Natural killer cell (primary cell): ENCODE measurements at regions not wholly inside any gene's neighbourhood (a gene's known extent, or its start where the extent isn't known, plus 50 kb on each side); places are given as distances from the start of the nearest gene placed in this dataset.
"Not testable (repeated sequence)": the region's sequence is repeated elsewhere in the genome, so short reads cannot be mapped to it uniquely, and the experiment has no call there.

Source experiments
- ATAC-seq, 3 donors: fragments of 150-1000 bp in 2 of 3; fragments of 200-7000 bp in 1 of 3; cut with Tn5 transposase; 1 replicate in 1 of 3; 2 replicates in 2 of 3; pipeline ENCODE4 v1.10.0; 2021; ENCODE audit warnings: mild to moderate bottlenecking in 2 of 3, moderate library complexity in 2 of 3
- DNase-seq, 2 donors: peaks; one replicate each; pipeline versions ENCODE4 v3.0.0 to v3.0.0-alpha.2; 2013 to 2021; ENCODE audit warnings: mixed read lengths in 1 of 2
- H3K27ac ChIP-seq: one replicate; pipeline ENCODE4 v1.5.1; 2013; ENCODE audit warnings: mild to moderate bottlenecking, low read length
- H3K27me3 ChIP-seq: one replicate; pipeline ENCODE4 v1.6.1; 2013; ENCODE audit warnings: low read length; ENCODE audit not compliant: control insufficient read depth, insufficient read depth
- H3K36me3 ChIP-seq: one replicate; pipeline ENCODE4 v1.6.1; 2013; ENCODE audit warnings: low read length; ENCODE audit not compliant: control insufficient read depth, insufficient read depth
- H3K4me1 ChIP-seq: one replicate; pipeline ENCODE4 v1.6.1; 2013; ENCODE audit warnings: low read length; ENCODE audit not compliant: control insufficient read depth, insufficient read depth
- H3K4me3 ChIP-seq: one replicate; pipeline ENCODE4 v1.5.1; 2013; ENCODE audit warnings: low read length
- H3K9me3 ChIP-seq: one replicate; pipeline ENCODE4 v1.6.1; 2013; ENCODE audit warnings: low read length; ENCODE audit not compliant: control insufficient read depth, insufficient read depth
- H3K27ac Mint-ChIP-seq, 2 donors: one replicate each; pipeline ENCODE4 v1.8.0; 2022; ENCODE audit warnings: mild to moderate bottlenecking in 2 of 2, mixed read lengths in 2 of 2, moderate library complexity in 1 of 2
- H3K27me3 Mint-ChIP-seq, 2 donors: one replicate each; pipeline ENCODE4 v1.8.0; 2022; ENCODE audit warnings: low read depth in 2 of 2, mixed read lengths in 2 of 2
- H3K36me3 Mint-ChIP-seq: one replicate; pipeline ENCODE4 v1.8.0; 2022; ENCODE audit warnings: mixed read lengths
- H3K4me1 Mint-ChIP-seq, 2 donors: one replicate each; pipeline ENCODE4 v1.8.0; 2022; ENCODE audit warnings: mixed read lengths in 2 of 2
- H3K4me3 Mint-ChIP-seq: one replicate; pipeline ENCODE4 v1.8.0; 2022; ENCODE audit warnings: mild to moderate bottlenecking, moderate library complexity, mixed read lengths
- H3K9me3 Mint-ChIP-seq, 2 donors: one replicate each; pipeline ENCODE4 v1.8.0; 2022; ENCODE audit warnings: mixed read lengths in 2 of 2
- CTCF ChIP-seq: fragments of 200-600 bp; IDR thresholded peaks from one replicate; pipeline ENCODE4 v1.8.0; 2022; ENCODE audit warnings: antibody characterized with exemption
- WGBS: methylation state at CpG from one replicate; pipeline ENCODE4 v1.1.7; 2013; ENCODE audit warnings: missing lambda C conversion rate; ENCODE audit not compliant: insufficient coverage; 5-methylcytosine and 5-hydroxymethylcytosine counted together
- intact Hi-C: fragments of 100-400 bp; cut with micrococcal nuclease; formaldehyde crosslinking; loops from one replicate; pipeline ENCODE4 v1.14.2; 2022

DNA sequence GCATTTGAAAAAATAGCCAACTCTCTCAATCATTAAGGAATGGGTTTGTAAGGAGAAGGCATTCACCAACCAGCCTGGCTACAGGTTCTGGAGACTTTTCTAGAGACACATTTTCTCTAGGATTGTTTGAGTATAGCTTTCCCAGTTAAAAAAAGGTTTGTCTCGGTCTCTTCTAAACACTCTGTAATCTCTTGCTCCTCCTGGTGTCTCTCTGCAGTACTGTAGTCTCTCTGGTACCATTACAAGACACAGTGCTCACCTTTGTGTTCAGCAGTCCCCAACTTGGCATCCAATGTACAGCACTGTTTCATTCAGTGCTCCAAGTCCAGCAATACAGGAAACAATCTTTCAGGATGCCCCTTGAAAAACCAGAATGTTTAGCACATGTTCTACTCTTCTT lies 534.4 kb downstream of the ZNF385D start:
- Mint-ChIP-seq H3K27ac (no peak overlapping the region), H3K36me3 (peaks cover 16% of the 10 kb centered on the region), H3K9me3 (peaks cover 20% of the 10 kb centered on the region in 2 donors), H3K4me1 (no peaks in the 10 kb centered on the region), H3K4me3 (no peak overlapping the region), H3K27me3 (no peaks in the 10 kb centered on the region)
- no peak for TF ChIP-seq CTCF
- 75% methylated on average over 1 of the region's 1 CpG for WGBS
- intact Hi-C loops, result no loop called here
- Histone ChIP-seq H3K36me3 (no peaks in the 10 kb centered on the region), H3K9me3 (no peaks in the 10 kb centered on the region), H3K27ac (no peak overlapping the region), H3K4me1 (no peaks in the 10 kb centered on the region), H3K27me3 (no peaks in the 10 kb centered on the region), H3K4me3 (no peak overlapping the region)
- DNase-seq, result no peak
- ATAC-seq, result no peak

DNA sequence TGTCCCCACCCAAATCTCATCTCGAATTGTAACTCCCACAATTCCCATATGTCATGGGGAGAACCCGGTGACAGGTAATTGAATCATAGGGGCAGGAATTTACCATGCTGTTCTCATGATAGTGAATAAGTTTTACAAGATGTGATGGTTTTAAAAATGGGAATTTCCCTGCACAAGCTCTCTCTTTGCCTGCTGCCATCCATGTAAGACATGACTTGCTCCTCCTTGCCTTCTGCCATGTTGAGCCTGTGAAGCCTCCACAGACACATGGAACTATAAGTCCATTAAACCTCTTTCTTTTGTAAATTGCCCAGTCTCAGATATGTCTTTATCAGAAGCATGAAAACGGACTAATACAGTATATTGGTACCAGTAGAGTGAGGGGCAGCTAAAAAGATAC lies 546.9 kb downstream of the ZNF385D start:
- H3K4me3 ChIP-seq, H3K27ac ChIP-seq, H3K4me1 ChIP-seq, H3K4me3 Mint-ChIP-seq, H3K27ac Mint-ChIP-seq, H3K36me3 ChIP-seq, DNase-seq, H3K4me1 Mint-ChIP-seq, intact Hi-C loops, H3K27me3 ChIP-seq, ATAC-seq, H3K27me3 Mint-ChIP-seq: not testable (repeated sequence)
- WGBS, result 27% methylated on average over 1 of the region's 3 CpGs
- H3K9me3 Mint-ChIP-seq, result peaks cover 25 to 27% of the 10 kb centered on the region in 2 donors
- peaks cover 17% of the 10 kb centered on the region for H3K9me3 ChIP-seq
- H3K36me3 Mint-ChIP-seq, result peaks cover 37% of the 10 kb centered on the region

GRCh38 chr3:21195203-21195602 lies 555.8 kb downstream of the ZNF385D start:
- Mint-ChIP-seq H3K27ac (no peak overlapping the region), H3K27me3 (no peaks in the 10 kb centered on the region), H3K9me3 (peaks cover 18 to 30% of the 10 kb centered on the region in 2 donors), H3K36me3 (peaks cover 23% of the 10 kb centered on the region), H3K4me3 (no peak overlapping the region), H3K4me1 (no peaks in the 10 kb centered on the region)
- DNase-seq (no peak), ATAC-seq (no peak)
- intact Hi-C loops, result no loop called here
- Histone ChIP-seq H3K36me3 (no peaks in the 10 kb centered on the region), H3K4me1 (no peaks in the 10 kb centered on the region), H3K27ac (no peak overlapping the region), H3K4me3 (no peak overlapping the region), H3K9me3 (no peaks in the 10 kb centered on the region), H3K27me3 (no peaks in the 10 kb centered on the region)
- WGBS, result 85% methylated on average over 2 of the region's 2 CpGs
- TF ChIP-seq CTCF, result no peak

DNA sequence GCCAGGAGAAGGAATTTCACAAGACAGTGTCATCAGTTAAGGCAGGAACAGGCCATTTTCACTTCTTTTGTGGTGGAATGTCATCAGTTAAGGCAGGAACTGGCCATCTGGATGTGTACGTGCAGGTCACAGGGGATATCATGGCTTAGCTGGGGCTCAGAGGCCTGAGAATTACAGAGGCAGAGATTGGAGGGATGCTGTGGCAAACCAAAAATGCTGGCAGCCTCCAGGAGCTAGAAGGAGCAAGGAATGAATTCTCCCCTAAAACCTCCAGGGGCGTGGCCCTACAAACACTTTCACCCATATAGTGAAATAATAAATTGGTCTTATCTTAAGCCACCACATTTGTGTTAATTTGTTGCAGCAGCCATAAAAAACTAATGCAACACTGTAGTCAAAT lies 557.0 kb downstream of the ZNF385D start:
- 33% methylated on average over 1 of the region's 2 CpGs for WGBS
- H3K27ac Mint-ChIP-seq, H3K4me1 Mint-ChIP-seq, DNase-seq, H3K4me1 ChIP-seq, H3K27me3 ChIP-seq, H3K4me3 Mint-ChIP-seq, ATAC-seq, intact Hi-C loops, H3K36me3 ChIP-seq, H3K27me3 Mint-ChIP-seq, H3K4me3 ChIP-seq, H3K9me3 ChIP-seq, H3K27ac ChIP-seq: not testable (repeated sequence)
- H3K9me3 Mint-ChIP-seq, result peaks cover 12 to 23% of the 10 kb centered on the region in 2 donors
- peaks cover 16% of the 10 kb centered on the region for H3K36me3 Mint-ChIP-seq

DNA sequence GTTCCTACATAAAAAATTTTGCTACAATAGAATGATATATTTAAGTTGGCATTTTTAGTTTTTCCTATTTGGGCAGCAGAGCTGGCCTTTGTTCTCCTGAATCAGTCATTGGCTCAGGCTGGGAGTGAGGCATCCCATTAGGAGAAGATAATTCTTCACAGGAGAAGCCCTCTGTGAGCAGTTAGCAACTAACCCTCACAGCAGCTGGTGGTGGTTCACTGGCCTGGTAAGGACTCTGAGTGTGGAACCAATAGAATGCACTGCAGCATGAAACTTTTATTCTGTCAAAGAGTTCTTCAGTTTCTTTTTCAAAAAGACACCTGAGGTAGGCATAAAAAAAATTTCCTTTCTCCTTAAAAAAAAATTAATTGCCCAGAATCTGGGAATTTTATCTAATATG lies 562.6 kb downstream of the ZNF385D start:
- Histone ChIP-seq H3K9me3 (no peaks in the 10 kb centered on the region), H3K27me3 (no peaks in the 10 kb centered on the region), H3K4me3 (no peak overlapping the region), H3K4me1 (no peaks in the 10 kb centered on the region), H3K36me3 (no peaks in the 10 kb centered on the region), H3K27ac (no peak overlapping the region)
- peaks cover 12 to 16% of the 10 kb centered on the region in 2 donors for H3K9me3 Mint-ChIP-seq
- no peak overlapping the region for H3K27ac Mint-ChIP-seq
- no peak for TF ChIP-seq CTCF
- no peaks in the 10 kb centered on the region for H3K27me3 Mint-ChIP-seq
- no peak overlapping the region for H3K4me3 Mint-ChIP-seq
- ATAC-seq, result no peak
- H3K4me1 Mint-ChIP-seq, result no peaks in the 10 kb centered on the region
- intact Hi-C loops, result no loop called here
- H3K36me3 Mint-ChIP-seq, result peaks cover 13% of the 10 kb centered on the region
- no peak for DNase-seq
